ENCODE measurements at regions not wholly inside any gene's neighbourhood (a gene's known extent, or its start where the extent isn't known, plus 50 kb on each side); places are given as distances from the start of the nearest gene placed in this dataset.
"Not testable (repeated sequence)": the region's sequence is repeated elsewhere in the genome, so short reads cannot be mapped to it uniquely, and the experiment has no call there.

DNA sequence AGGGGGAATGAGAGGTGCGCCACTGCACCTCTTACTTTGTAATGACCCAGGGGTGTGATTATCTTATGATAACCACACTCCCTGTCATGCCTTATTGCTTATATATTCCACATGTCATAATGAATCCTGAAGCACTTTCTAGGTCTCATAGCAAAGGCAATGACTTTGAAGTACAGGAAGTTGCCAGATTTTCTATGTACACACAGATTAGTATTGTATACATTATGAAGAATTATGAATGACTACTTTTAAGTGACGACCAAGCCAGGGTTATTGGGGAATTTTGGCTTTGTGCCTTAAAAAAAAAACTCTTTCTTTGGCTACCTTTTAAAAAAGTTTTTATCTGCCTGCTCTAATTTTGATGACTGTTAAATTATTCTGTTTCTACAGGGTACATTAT lies 269.6 kb downstream of the MDFIC start:
- DNase-seq = no peak

DNA sequence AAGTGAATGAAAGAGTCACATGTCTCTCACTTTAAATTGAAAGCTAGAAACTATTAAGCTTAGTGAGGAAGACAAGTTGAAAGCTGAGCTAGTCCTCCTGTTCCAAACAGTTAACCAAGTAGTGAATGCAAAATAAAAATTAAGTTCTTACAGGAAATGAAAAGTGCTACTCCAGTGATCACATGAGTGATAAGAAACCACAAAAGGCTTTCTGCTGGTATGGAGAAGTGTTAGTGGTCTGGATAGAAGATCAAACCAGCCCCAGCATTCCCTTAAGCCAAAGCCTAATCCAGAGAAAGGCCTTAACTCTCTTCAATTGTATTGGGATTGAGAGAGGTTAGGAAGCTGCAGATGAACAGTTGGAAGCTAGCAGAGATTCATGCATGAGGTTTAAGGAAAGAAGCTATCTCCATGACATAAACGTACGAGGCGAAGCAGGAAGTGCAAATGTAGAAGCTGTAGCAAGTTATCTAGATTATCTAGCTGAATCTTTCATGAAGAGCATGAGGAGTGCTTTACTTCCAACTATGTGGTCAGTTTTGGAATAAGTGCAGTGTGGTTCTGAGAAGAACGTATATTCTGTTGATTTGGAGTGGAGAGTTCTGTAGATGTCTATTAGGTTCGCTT lies 261.6 kb downstream of the MDFIC start:
- no peak for DNase-seq

DNA sequence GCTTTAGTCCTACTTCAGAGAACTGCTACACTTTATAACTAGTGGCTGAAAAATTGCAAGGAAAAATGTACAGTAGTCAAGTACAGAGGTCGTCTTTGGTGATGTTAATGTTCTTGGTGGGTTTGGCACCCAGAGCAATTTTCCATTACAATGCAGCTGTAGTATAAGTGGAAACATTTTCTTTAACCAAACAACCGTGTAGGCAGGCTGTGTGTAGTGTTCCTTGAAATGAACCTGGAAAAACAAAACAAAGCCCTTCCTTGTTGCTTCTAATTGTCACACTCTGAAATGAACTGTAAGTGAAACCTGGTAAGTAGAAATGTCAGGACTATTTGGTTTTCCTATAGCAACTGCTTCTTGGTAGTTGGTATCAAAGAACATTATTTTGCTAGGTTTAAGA lies 256.9 kb downstream of the MDFIC start:
- DNase-seq = no peak

DNA sequence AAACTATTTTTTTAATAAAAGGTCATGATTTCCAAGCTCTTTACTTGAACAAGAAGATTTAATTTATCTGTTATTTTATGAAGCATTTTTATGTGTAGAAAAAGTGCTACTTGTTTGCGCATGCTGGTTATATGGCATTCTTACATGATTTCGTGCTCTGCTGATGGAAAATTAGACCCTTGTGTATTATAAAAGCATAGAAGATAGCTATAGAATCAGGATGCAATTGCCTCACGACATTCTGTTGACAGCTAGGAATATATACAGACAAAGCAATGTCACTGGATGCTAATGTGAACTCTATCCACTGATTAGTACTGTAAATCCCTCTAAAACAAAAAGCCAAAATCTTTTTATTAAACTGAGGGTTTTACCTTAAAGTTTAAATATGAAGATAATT lies 255.9 kb downstream of the MDFIC start:
- no peak for DNase-seq

DNA sequence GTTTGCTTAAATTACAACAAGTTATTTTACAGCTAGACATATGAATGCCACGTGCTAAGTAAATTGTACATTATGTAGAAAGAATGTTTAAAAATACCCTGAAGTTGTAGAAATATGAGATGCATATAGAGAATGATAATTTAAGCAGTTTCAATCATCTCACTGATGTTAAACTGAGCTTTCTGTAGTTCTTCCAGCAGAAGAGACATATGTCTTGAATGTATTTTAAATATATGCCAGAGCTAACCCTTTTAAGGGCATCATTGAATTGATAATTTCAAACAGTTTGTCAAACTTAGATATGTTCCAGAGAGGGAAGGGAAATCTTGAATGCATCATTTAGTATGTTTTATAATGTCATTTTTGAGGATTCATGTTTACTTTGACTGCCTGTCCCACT lies 255.2 kb downstream of the MDFIC start:
- no peak for DNase-seq

DNA sequence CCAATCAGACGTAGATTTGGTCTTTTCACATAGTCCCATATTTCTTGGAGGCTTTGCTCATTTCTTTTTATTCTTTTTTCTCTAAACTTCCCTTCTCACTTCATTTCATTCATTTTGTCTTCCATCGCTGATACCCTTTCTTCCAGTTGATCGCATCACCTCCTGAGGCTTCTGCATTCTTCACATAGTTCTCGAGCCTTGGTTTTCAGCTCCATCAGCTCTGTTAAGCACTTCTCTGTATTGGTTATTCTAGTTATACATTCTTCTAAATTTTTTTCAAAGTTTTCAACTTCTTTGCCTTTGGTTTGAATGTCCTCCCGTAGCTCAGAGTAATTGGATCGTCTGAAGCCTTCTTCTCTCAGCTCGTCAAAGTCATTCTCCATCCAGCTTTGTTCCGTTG lies 250.5 kb downstream of the MDFIC start:
- not testable (repeated sequence) for DNase-seq

DNA sequence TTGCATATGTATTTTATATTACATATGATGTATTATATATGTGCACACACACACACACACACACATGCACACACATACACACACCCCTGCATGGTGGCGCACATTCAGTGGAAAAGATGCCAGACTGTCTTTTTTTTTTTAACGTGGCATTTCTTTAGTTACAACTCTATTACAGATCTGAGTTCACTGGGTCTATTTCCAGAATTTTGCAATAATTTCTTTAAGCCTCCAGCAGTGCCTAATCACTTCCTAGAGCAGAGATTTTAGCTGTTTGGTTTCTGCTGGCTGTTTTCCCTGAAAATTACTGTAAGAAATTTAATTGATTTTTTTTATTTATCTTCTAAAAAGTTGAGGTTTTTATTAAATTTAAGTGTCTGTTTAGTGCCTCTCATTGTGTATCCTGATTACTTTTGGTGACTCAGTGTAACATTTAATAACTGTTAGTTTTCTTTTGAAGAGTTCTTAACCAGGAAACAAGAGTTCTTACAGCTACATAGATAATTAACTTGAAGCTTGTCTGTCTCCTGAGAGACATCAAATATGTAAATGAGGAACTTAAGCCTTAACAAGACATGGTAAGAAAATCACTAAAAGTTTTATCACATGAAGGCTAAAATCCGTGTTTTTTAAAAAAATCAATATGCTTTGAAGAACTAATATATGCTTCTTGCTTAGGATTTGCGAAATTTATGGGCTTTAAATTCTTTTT lies 232.0 kb downstream of the MDFIC start:
- DNase-seq = no peak

DNA sequence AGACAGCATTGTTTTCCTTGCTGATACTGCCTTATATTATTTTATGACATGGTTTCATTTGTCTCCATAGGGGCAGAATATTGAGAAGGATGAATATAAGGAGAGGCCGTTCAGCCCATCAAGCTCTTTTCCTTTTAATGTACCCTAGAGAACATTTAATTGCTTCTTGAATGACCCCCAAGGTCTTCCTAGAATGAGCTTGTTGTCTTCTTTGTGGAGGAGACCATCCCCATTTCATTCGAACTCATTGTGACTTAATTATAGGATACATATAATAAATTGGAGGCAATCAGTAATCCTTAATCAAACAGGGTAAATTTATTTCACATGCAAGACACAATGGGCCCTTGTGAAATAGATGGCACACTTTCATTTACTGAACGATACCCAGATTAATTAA lies 231.3 kb downstream of the MDFIC start:
- DNase-seq = no peak

DNA sequence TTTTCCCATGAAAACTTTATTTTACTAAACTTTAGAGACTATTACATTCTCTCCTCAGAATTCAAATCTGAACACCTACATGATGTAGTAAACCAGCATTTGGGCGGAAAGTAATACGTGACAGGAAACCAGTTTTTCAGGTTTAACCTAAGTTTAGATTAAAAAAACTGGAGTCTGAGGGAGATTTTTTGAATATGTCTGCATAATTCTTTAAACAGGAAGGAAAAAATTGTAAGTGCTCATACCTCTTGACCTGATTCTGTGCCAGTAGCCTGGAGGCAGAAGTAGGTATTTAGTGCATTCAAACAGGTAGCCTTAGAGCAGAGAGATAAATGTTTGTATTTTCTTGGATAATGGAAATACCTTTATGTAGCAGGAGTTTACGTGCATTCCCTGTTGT lies 224.3 kb downstream of the MDFIC start:
- DNase-seq = no peak

DNA sequence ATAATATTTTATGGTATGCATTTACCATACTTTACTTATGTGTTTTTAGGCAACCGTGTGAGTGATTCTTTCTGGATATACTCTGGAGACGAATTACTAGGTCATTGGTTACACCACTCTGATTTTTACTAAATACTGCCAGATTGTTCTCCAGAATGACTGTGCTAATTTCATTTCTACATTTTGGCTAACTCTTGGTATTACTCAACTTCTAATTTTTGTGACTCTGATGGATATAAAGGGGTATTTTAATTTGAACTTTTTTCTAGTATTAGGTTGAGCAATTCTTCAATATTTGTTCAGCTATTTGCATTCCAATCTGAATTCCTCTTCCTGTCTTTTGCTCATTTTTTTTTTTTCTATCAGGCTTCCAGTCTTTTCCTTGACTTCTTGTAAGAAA lies 223.6 kb downstream of the MDFIC start:
- no peak for DNase-seq

DNA sequence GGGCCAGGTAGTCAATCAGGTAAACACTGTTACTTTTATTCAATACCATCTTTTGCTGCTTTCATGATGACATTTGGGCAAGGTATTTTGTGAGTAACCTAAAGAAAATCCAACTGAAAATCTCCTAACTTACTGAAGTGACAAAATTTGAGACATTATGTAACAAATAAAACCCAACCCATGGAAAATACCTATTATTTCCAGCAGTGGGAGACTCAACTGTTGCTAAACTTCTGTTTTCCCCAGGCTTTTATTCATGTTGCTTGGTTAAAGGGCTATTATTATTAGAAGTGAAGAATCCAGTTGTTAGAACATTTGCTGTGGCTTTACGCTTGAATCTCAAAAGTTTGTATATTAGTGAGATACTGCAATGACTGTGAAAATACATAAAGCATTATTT lies 215.9 kb downstream of the MDFIC start:
- DNase-seq = no peak

DNA sequence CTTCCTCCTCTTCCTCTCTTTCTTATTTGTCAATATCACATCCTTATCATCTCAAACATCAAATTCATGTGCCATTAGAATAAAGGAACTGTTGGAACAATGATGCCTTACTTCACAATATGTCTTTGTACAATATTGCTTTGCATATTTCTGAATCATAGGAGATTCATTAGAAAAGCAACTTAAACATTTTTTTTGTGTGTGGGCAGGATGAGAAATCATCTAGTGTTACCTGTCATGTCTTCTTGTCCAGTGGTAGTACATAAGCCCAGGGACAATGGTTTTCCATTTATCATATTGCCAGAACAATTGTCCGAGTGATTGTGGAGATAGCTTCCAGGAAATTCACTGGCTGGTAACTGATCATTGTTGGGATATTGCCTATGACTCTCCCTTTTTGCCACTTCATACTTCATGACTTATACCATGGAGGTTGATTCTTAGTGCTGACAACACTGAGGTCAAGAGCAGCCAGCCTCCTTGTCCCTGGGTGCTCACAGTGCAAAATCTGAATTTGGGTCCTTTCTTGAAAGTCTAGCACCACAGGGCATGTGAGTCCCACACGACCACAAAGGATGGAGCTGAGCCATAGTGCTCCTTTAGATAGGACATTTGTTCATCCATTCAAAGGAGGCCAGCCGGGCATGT lies 215.0 kb downstream of the MDFIC start:
- DNase-seq = no peak

DNA sequence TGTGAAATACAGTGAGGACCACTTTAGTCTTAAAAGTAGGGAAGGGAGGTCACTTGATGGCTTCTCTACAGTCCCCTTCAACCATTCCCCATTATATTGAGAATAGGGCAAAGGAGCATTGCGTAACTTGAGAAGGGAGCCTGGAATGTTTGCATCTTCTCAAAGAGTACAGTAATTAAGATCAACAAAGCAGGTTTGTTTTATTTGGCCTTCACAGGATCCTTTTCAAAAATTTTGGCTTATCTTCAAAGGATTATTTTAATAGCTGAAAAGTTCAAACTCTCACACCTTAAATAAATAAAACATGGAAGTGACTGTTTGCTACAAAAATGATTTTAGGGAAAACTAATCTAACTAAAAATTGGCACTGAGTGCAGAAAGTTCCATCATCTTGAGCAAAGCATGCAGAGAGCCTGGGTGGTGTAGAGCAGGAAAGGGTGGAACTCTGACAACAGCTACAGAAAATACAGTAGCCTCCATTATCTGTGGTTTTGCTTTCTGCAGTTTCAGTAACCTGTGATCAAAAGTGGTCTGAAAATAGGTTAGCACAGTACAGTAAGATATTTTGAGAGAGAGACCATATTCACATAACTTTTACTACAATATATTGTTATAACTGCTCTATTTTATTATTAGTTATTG lies 214.0 kb downstream of the MDFIC start:
- DNase-seq = no peak

DNA sequence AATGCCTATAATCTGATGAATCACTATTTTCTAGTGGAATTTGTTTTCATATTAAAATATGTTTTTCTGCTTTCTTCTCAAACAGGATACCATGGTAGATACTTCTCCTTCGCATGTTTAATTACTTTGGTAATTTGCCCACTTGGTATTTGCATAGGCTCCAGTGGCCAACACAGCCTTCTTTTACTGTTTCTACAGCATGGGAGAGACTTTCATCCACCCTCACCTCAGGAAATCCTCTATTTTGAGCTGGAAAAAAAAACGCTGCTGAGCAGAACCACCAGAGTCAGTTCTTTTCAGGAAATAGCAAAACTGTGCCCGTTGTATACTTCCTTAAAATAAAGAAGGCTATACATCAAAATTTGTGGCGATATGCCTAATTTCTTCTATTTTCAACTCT lies 213.3 kb downstream of the MDFIC start:
- DNase-seq = no peak

DNA sequence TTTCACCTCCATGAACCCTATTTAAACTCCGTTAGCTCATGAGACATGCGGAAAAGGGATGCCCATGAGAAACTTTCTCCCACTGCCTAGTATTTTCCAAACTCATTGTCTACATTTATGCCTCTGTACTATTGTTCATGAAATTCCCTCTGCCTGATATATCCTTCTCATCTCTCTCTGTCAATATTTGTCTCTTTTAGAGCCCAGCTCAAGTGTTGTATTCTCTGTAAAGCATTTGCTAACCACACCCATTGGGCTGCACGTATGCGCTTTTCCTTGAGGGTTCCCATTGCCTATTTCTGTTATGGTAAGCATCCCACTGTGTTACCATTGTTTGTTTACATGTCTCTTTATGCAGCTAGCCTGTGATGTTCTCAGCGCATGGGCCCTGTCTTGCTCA lies 211.4 kb downstream of the MDFIC start:
- DNase-seq = no peak

DNA sequence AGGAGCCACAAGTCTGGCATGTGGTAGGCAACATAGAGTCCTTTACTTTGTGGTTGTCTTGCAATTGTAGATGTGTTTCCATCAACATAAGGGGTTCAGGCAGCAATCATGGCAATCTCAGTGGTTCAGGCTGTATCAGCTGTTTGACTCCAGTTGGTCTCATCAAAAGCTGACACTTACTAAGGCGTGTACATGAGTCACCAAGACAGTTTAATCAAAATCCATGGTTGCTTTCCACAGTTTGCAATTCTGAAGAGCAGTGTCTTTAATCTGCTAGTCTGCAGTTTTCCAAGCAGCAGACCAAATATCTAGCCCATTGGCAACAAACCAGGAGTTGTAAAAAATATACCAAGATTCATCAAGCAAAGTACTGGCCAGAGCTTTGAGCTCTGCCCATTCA lies 210.2 kb downstream of the MDFIC start:
- DNase-seq = no peak

DNA sequence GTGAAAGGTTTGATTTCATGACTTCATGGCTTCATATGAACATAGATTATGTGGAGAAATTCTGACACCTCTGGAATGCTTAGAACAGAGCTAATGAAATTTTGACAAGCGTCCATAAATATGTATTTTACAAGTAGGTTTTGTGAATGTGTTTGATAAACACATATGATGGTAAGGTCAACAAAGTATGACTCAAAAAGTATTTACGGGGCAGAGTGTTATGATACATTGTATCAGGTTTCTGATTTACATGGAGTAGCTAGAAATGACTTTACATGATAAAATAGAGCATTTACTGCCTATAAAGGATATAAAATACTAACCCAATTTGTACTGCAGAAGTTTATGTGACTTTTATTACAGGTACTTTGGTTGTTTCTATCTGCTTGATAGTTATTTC lies 206.3 kb downstream of the MDFIC start:
- DNase-seq = no peak

DNA sequence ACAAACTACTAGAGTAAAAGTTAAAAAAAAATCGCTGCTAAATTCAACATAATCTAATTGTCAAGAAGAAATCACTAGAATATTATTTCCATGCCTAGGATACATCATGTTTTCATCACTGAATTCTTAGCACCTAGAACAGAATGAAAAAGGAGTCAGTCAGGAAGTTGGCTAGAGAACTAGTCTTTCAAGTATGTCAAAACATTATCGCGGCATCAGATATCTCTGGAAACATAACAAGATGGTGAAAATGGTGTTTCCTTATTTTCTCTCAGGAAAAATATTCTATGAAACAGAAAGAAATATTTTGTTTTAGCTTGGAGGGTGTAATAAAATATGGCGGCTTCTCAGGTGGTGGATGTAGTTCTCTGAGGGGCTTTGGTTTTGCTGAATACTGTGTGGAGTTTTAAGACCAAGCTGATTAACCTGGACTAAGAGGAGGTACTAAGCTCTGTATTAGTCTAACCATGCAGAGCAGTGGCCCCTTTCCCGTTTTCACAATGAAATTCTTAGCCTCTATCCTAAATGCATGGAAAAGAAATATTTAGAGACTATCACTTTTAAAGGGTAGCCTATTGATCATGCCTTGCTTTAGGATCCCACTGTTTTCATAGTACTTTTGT lies 205.6 kb downstream of the MDFIC start:
- DNase-seq = no peak

DNA sequence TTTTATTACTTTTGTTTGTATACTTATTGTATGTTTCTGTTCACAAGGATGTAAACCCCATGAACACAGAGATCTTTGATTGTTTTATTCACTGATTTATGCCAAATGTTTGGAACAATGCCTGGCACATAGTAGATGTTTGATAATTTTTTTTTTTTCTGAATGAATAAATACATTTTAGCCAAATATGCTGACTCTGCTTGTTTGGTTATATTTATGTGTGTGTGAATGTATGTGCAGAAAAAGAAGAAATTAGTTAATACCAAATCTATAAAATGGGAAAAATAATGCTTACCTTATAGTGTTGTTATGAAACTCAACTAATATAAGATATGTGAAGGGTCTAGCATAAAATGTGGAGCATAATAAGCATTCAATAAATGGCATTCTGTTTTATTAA lies 203.9 kb downstream of the MDFIC start:
- DNase-seq = no peak

DNA sequence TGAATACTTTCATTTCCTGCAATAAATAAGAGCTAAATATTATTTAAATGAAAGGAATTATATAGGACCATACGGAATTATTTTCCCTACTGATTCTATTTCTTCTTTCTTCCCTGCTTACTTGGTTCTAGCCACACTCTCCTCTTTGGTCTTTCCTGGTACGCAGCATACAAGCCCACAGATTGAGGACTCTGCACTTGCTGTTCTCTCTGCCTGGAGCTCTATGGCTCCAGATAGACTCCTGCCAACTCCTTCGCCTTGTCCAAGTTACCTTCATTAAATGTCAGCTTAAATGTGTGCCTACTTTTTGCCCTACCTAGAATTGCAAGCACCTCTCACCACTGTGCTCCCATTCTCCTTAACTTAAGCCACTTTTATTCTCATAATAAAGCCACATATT lies 203.4 kb downstream of the MDFIC start:
- DNase-seq = no peak

DNA sequence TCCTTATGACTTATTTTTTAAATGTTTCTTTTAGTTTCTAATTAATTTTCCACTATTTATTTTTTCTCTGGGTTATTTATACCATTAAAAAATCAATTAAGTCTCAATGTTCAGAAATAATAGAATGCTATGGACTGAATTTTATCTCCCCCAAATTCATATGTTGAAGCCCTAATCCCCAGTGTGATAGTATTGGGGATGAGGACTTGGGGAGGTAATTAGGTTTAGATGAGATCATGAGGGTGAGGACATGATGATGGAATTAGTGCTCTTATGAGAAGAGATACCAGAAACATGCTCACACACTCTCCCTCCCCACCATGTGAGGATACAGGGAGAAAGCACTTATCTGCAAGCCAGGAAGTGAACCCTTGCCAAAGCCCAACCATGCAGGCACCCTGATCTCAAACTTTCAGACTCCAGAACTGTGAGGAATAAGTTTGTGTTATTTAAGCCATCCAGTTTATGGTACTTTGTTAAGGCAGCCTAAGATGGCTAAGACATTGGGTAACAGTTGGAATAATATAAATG lies 202.6 kb downstream of the MDFIC start:
- no peak for DNase-seq

DNA sequence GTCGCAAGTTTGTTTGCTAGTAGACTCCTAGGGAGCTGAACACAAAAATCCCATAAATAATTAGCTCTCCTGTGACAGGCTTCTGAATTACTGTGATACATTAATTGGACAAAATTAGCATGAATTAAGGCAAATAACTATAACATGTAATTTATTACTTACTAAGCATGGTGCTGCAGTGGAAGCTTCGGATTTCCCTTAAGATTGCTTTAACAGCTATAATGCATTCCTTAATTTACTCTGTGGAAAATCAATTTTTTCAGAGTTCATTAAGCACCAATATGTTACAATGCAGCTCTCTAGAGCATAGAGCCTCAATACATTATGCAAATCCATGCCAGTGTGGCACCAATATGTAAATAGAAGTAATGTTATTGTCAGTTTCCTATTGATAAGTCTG lies 201.5 kb downstream of the MDFIC start:
- DNase-seq = no peak

DNA sequence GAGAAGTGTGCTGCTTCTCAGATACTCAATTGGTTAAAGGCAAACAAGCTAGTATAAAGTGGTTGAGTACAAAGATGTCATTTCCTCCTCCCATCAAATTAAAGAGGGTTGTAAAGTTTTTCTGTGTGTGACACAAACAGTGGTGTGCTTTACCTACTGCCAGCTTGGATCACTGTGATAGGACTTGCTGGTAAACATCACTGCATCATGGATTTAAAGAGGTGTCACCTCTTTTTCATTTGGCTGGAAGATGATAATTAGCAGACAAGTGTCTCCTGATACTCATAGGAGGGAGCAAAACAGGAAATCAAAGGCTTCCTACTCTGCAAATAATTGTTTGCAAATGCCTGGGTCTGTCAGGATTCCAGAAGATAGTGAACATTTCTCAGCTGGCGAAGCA lies 200.5 kb downstream of the MDFIC start:
- DNase-seq = no peak

Measured in C1 segment of cervical spinal cord (tissue), 14 donors.